Fibroblast of villous mesenchyme (primary cell): ENCODE measurements at regions not wholly inside any gene's neighbourhood (a gene's known extent, or its start where the extent isn't known, plus 50 kb on each side); places are given as distances from the start of the nearest gene placed in this dataset.

Experiments
- DNase-seq: peaks from one replicate; pipeline ENCODE4 v3.0.0-alpha.2; 2010; ENCODE audit warnings: low read depth
- H3K4me3 ChIP-seq: 2 replicates; pipeline ENCODE4 v1.5.1; 2011; ENCODE audit warnings: low read depth, mild to moderate bottlenecking, low read length
- CTCF ChIP-seq: IDR thresholded peaks from 2 replicates; pipeline ENCODE4 v1.5.1; 2012; ENCODE audit warnings: low read depth, mild to moderate bottlenecking, low read length; ENCODE audit not compliant: insufficient read depth

DNA sequence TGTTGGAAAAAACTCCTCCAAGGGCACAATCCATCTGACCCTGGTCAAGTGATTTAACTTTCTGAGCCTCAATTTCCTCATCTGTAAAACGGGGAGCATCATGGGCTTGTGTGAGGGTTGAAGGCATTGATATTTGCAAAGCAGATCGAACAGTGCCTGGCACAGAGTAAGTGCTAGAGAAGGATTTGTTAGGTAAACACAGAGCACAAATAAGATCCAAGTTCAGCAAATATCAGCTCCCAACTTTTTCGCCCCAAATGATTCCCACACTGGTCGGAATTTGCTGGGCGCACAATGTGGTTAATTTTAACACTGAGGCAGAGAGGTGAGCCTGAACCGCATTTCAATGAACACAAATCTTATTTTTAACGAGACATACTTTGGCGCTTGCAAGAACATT, 76.3 kb upstream of the ATP2B2 start:
- no peak for TF ChIP-seq CTCF
- DNase-seq: no peak
- no peak overlapping the region for H3K4me3 ChIP-seq

GRCh38 chr3:10582733-10583132, 77.3 kb upstream of the ATP2B2 start:
- H3K4me3 ChIP-seq: no peak overlapping the region
- DNase-seq: no peak
- TF ChIP-seq CTCF: no peak

- H3K4me3 ChIP-seq: no peak overlapping the region
- DNase-seq: no peak
- TF ChIP-seq CTCF: no peak
Observed at GRCh38 chr3:10583798-10584708, 78.7 kb upstream of the ATP2B2 start.

DNA sequence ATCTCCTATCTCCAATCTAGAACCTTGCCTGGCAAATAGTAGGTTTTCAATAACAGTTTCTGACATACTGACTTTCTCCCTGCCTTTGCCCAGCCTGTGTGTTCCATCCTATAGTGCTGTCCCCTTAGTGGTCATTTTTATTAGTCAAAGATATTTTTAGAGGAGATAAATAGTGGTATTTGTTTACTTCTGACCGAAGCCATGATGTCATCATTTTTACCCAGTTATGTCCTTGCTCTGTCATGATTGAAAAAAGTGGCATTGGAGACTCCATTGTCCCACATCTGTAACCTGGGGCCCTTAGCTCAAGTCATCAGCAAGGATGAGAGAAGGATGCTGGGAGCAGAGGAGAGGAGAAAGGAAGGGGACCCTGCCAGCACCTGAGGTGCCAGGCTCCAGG, 80.6 kb upstream of the ATP2B2 start:
- no peak for TF ChIP-seq CTCF
- H3K4me3 ChIP-seq: no peak overlapping the region
- no peak for DNase-seq

DNA sequence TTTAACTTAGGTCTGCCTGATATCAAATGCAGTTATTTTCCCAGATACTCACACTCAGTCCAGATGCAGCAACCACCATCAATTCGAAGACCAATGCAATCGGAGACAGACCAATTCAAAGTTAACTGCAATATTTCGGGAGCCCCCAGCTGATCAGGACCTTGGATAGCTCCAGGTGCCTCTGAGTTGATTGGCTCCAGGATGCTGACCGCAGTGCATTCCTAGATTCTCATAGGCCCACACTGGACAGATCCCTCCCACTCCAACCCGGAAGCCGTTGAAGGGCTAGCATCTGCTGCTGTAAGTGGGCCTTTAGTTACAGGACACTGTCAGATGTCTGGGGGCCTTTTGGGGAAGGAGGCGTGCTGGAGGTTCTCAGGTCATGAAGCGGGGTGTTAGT, 89.5 kb upstream of the ATP2B2 start:
- H3K4me3 ChIP-seq: no peak overlapping the region
- no peak for TF ChIP-seq CTCF
- DNase-seq: peak; percentile 49

DNA sequence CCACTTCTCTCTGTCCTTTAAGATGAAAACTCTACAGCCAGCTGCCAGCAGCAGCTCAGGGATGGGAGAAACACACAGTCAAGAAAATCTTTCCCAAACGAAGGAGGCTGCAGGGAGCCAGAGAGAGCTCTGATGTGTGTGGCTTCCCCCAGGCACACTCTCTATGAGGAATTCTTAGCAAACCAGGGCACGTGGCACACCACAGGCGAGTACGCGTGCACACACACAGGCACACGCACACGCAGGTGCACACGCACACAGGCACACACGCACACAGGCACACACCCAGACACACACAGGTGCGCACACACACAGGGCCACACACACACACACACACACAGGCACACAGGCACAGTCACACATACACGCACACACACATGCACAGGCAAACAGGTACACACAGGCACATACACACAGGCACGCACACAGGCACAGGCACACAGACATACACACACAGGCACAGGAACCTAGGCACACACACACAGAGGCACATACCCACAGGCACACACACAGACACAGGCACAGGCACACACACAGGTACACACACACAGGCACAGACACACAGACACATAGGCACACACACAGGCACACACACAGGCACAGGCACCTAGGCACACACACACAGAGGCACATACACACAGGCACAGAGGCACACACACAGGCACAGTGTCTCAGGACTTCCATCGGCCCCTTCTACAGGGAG, 91.5 kb upstream of the ATP2B2 start:
- DNase-seq: no peak
- TF ChIP-seq CTCF: no peak
- H3K4me3 ChIP-seq: no peak overlapping the region
